HepG2 (cell line): ENCODE measurements at regions not wholly inside any gene's neighbourhood (a gene's known extent, or its start where the extent isn't known, plus 50 kb on each side); places are given as distances from the start of the nearest gene placed in this dataset.

Source experiments
- ATAC-seq: fragments of 200-7000 bp; cut with Tn5 transposase; 3 replicates; pipeline ENCODE4 v1.9.1; 2020; ENCODE audit warnings: mild to moderate bottlenecking, moderate library complexity
- BruUV-seq: library from RNA; stranded (reverse); fragments of 400-500 nt; replicated peaks from 2 replicates; lab custom pipeline; 2021; lab: Mats Ljungman, UMichigan
- CTCF ChIA-PET: fragments of 300-600 bp; formaldehyde crosslinking; extraction: SDS; loops from one replicate; lab custom pipeline; 2021; ENCODE audit warnings: low total read pairs, inconsistent platforms, low intra/inter-chr PET ratio; lab: Yijun Ruan, JAX
- POLR2A ChIA-PET: fragments of 350-600 bp; sonication (Branson Sonifier 250); formaldehyde crosslinking; loops from one replicate; lab custom pipeline; 2020; ENCODE audit warnings: antibody characterized with exemption, inconsistent platforms; lab: Yijun Ruan, JAX
- DNase-seq: peaks from one replicate; pipeline ENCODE4 v3.0.0-alpha.2; 2015; ENCODE audit warnings: low spot score
- FAIRE-seq: peaks from 3 replicates; lab custom pipeline; 2011; peaks lifted over from hg19 to GRCh38; lab: Jason Lieb, UNC
- H2AFZ ChIP-seq: one replicate; pipeline ENCODE4 v1.6.1; 2011; ENCODE audit warnings: low read length, inconsistent platforms
- H3K27ac ChIP-seq: fragments of 300-600 bp; 3 replicates; pipeline ENCODE4 v1.8.0; 2011; ENCODE audit warnings: mixed run types, mild to moderate bottlenecking, mixed read lengths, low read length, inconsistent platforms; ENCODE audit not compliant: insufficient read depth; ENCODE audit errors: extremely low read length
- H3K27me3 ChIP-seq, 2 experiments: fragments of 200-600 bp in 1 of 2; 2 replicates in 1 of 2; 3 replicates in 1 of 2; pipeline versions ENCODE4 v1.6.0 to v1.8.0; 2011; ENCODE audit warnings: low read length in 2 of 2, mild to moderate bottlenecking in 2 of 2, moderate library complexity in 2 of 2, inconsistent platforms in 1 of 2; ENCODE audit not compliant: insufficient read depth in 2 of 2, control insufficient read depth in 1 of 2
- H3K36me3 ChIP-seq, 2 experiments: fragments of 200-600 bp in 1 of 2; replicated peaks in 1 of 2; 2 replicates in 1 of 2; 3 replicates in 1 of 2; pipeline versions ENCODE4 v1.5.1 to v1.8.0; 2011; ENCODE audit warnings: low read length in 2 of 2, inconsistent platforms in 1 of 2; ENCODE audit not compliant: insufficient read depth in 2 of 2, control insufficient read depth in 1 of 2
- H3K4me1 ChIP-seq: 2 replicates; pipeline ENCODE4 v1.5.1; 2012; ENCODE audit warnings: low read length, inconsistent platforms; ENCODE audit not compliant: insufficient read depth
- H3K4me2 ChIP-seq: 2 replicates; pipeline ENCODE4 v1.6.0; 2011; ENCODE audit warnings: low read depth, low read length, inconsistent platforms
- H3K4me3 ChIP-seq, 3 experiments: fragments of 200-600 bp in 1 of 3; sonication (generic), shearing (Covaris generic) in 1 of 3; replicated peaks in 1 of 3; 2 replicates each; pipeline ENCODE4 v1.5.1; 2011 to 2016; ENCODE audit warnings: low read length in 3 of 3, inconsistent platforms in 2 of 3, low read depth in 2 of 3, mild to moderate bottlenecking in 2 of 3, control low read depth in 1 of 3, mixed read lengths in 1 of 3; ENCODE audit not compliant: insufficient read depth in 1 of 3
- H3K79me2 ChIP-seq: one replicate; pipeline ENCODE4 v1.6.1; 2011; ENCODE audit warnings: low read length, inconsistent platforms; ENCODE audit not compliant: insufficient read depth
- H3K9ac ChIP-seq: 2 replicates; pipeline ENCODE4 v1.6.0; 2011; ENCODE audit warnings: mild to moderate bottlenecking, low read depth, low read length, inconsistent platforms; ENCODE audit not compliant: insufficient read depth
- H3K9me3 ChIP-seq: 2 replicates; pipeline ENCODE4 v1.5.1; 2012; ENCODE audit warnings: mild to moderate bottlenecking, low read length
- H4K20me1 ChIP-seq: 2 replicates; pipeline ENCODE4 v1.6.0; 2011; ENCODE audit warnings: inconsistent platforms, mild to moderate bottlenecking, low read length, moderate library complexity; ENCODE audit not compliant: insufficient read depth
- ARHGAP35 ChIP-seq: sonication (generic); formaldehyde crosslinking; IDR thresholded peaks from 2 replicates; pipeline ENCODE4 v1.9.0; 2022; ENCODE audit warnings: mild to moderate bottlenecking, inconsistent platforms, moderate library complexity, missing genetic modification reagents, borderline replicate concordance
- KLF16 ChIP-seq, 2 experiments: sonication (generic) in 1 of 2; formaldehyde crosslinking in 1 of 2; IDR thresholded peaks; 2 replicates each; pipeline versions ENCODE4 v1.6.1 to v1.8.0; 2016 to 2023; ENCODE audit warnings: missing genetic modification reagents in 2 of 2, missing compliant biosample characterization in 1 of 2
- MEF2D ChIP-seq: sonication (generic); formaldehyde crosslinking; IDR thresholded peaks from 2 replicates; pipeline ENCODE4 v1.5.1; 2020; ENCODE audit warnings: mild to moderate bottlenecking, missing genetic modification reagents
- RAD51 ChIP-seq: fragments of 450-650 bp; IDR thresholded peaks from 2 replicates; pipeline ENCODE4 v1.6.1; 2016; ENCODE audit warnings: borderline replicate concordance
- RARG ChIP-seq: sonication (generic); formaldehyde crosslinking; IDR thresholded peaks from 2 replicates; pipeline ENCODE4 v1.4.0; 2020; ENCODE audit warnings: low read depth, mild to moderate bottlenecking, missing genetic modification reagents
- RELA ChIP-seq: sonication (generic); formaldehyde crosslinking; IDR thresholded peaks from 2 replicates; pipeline ENCODE4 v1.4.0; 2020; ENCODE audit warnings: missing genetic modification reagents
- SIN3A ChIP-seq: IDR thresholded peaks from 2 replicates; pipeline ENCODE4 v1.6.1; 2011; ENCODE audit warnings: low read depth, mild to moderate bottlenecking, control low read depth, low read length, borderline replicate concordance
- SYNCRIP ChIP-seq: fragments of 200-400 bp; formaldehyde crosslinking; IDR thresholded peaks from 2 replicates; pipeline ENCODE4 v1.6.1; 2018; ENCODE audit warnings: mild to moderate bottlenecking, low read depth, low read length; ENCODE audit not compliant: insufficient read depth
- TCF7 ChIP-seq: sonication (generic); IDR thresholded peaks from 2 replicates; pipeline ENCODE4 v1.6.1; 2016; ENCODE audit warnings: antibody characterized with exemption, low read depth
- TOE1 ChIP-seq: sonication (generic); formaldehyde crosslinking; IDR thresholded peaks from 2 replicates; pipeline ENCODE4 v1.4.0; 2020; ENCODE audit warnings: mild to moderate bottlenecking, missing genetic modification reagents
- ZNF337 ChIP-seq: sonication (generic); formaldehyde crosslinking; IDR thresholded peaks from 2 replicates; pipeline ENCODE4 v1.5.1; 2020; ENCODE audit warnings: missing genetic modification reagents, low read depth, mild to moderate bottlenecking, borderline replicate concordance
- WGBS: methylation state at CpG from one replicate; pipeline ENCODE4 v1.1.6; 2017; ENCODE audit warnings: low lambda C conversion rate; 5-methylcytosine and 5-hydroxymethylcytosine counted together
- in situ Hi-C: cut with HindIII; loops from 2 replicates; pipeline ENCODE4 v1.10.0; 2017; ENCODE audit warnings: low pct_unique_long_range_greater_than_20kb; ENCODE audit not compliant: extremely low pct_ligation_motif_present
- intact Hi-C: fragments of 100-400 bp; cut with micrococcal nuclease; formaldehyde crosslinking; loops from one replicate; pipeline ENCODE4 v1.10.0; 2022; ENCODE audit not compliant: unreplicated experiment
- TF ChIP-seq, protein P1 (sequence below): sonication (generic); formaldehyde crosslinking; IDR thresholded peaks from 2 replicates; pipeline ENCODE4 v1.4.0; 2020; ENCODE audit warnings: missing genetic modification reagents
- TF ChIP-seq, protein P2 (sequence below): IDR thresholded peaks from 2 replicates; pipeline ENCODE4 v1.6.1; 2016; ENCODE audit warnings: mild to moderate bottlenecking
- TF ChIP-seq, protein P3 (sequence below): sonication (generic); formaldehyde crosslinking; IDR thresholded peaks from 2 replicates; pipeline ENCODE4 v1.5.1; 2020; ENCODE audit warnings: mild to moderate bottlenecking, missing genetic modification reagents, moderate library complexity

DNA sequence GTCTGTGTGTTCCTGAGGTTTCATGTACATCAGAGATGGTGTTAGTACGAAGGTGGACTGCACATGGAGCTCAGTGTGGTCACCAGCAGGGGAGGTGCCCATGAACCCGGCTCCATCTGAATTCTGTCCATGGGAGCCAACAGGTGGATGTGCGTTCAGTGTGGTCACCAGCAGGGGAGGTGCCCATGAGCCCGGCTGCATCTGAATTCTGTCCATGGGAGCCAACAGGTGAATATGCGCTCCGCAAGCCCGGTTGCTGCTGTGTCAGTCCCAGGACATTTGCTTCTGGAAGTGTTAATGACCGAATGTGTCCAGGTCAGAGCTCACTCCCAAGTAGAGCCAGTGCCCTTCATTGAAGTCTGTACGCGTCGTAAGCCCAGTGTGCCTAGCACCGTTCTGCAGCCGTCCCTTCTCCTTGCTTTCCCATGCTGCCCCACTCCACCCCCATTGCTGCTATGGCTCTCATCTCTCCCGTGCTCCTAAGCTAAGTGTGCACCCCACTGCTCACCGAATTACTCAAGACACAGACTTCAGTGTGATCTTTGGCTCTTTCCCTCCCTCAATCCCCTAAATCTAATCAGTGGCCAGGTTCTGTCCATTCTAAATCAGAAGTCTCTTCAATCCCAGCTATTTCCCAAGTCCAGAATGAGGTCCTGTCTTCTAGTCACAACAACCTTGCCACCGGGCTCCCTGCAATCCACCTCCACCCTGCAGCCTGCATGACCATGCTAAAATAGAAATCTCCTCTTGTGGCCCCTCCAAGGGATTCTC lies 352.4 kb downstream of the TCERG1L start (continued):
- TF ChIP-seq, protein P1, sequence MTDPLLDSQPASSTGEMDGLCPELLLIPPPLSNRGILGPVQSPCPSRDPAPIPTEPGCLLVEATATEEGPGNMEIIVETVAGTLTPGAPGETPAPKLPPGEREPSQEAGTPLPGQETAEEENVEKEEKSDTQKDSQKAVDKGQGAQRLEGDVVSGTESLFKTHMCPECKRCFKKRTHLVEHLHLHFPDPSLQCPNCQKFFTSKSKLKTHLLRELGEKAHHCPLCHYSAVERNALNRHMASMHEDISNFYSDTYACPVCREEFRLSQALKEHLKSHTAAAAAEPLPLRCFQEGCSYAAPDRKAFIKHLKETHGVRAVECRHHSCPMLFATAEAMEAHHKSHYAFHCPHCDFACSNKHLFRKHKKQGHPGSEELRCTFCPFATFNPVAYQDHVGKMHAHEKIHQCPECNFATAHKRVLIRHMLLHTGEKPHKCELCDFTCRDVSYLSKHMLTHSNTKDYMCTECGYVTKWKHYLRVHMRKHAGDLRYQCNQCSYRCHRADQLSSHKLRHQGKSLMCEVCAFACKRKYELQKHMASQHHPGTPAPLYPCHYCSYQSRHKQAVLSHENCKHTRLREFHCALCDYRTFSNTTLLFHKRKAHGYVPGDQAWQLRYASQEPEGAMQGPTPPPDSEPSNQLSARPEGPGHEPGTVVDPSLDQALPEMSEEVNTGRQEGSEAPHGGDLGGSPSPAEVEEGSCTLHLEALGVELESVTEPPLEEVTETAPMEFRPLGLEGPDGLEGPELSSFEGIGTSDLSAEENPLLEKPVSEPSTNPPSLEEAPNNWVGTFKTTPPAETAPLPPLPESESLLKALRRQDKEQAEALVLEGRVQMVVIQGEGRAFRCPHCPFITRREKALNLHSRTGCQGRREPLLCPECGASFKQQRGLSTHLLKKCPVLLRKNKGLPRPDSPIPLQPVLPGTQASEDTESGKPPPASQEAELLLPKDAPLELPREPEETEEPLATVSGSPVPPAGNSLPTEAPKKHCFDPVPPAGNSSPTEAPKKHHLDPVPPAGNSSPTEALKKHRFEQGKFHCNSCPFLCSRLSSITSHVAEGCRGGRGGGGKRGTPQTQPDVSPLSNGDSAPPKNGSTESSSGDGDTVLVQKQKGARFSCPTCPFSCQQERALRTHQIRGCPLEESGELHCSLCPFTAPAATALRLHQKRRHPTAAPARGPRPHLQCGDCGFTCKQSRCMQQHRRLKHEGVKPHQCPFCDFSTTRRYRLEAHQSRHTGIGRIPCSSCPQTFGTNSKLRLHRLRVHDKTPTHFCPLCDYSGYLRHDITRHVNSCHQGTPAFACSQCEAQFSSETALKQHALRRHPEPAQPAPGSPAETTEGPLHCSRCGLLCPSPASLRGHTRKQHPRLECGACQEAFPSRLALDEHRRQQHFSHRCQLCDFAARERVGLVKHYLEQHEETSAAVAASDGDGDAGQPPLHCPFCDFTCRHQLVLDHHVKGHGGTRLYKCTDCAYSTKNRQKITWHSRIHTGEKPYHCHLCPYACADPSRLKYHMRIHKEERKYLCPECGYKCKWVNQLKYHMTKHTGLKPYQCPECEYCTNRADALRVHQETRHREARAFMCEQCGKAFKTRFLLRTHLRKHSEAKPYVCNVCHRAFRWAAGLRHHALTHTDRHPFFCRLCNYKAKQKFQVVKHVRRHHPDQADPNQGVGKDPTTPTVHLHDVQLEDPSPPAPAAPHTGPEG (CRISPR knock-in tag), result no peak
- TF ChIP-seq, all 625 proteins: peak for 0

DNA sequence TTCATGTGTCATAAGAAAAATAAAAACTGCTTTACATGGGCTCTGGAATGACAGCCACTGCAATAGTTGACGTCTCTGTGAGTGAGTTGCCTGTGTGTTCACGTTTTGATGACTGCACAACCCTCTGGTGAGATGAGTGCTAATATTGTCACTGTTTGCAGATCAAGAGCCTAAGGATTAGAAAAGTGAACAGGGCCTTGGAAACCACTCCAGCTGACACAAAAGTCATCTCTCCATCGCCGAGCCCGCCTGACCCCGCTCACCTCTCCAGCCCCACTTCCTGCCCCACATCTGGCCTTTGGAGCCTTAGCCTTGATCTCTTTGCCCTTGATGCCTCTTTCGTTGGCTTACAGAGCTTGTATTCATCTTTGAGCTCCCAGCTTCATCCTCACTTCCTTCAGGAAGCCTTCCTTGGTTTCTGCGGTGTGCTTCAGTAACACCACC lies 351.7 kb downstream of the TCERG1L start:
- Histone ChIP-seq H3K4me1 (no peaks in the 10 kb centered on the region), H3K27ac (no peak overlapping the region), H4K20me1 (no peaks in the 10 kb centered on the region), H3K4me2 (no peak overlapping the region), H2AFZ (no peak overlapping the region), H3K36me3 (no peaks in the 10 kb centered on the region), H3K9ac (no peak overlapping the region), H3K9me3 (no peaks in the 10 kb centered on the region), H3K4me3 (no peak overlapping the region), H3K79me2 (no peaks in the 10 kb centered on the region), H3K27me3 (peaks cover 3 to 25% of the 10 kb centered on the region in 2 experiments; a peak in 2 of 5 replicates)
- ChIA-PET POLR2A (no interaction called here), CTCF (no interaction called here)
- no TSS peak for BruUV-seq
- FAIRE-seq (no peak), DNase-seq (no peak), ATAC-seq (no peak)
- WGBS, result 14% methylated on average over 8 of the region's 8 CpGs
- in situ Hi-C loops (no loop called here), intact Hi-C loops (no loop called here)
- no peak for TF ChIP-seq RARG
- no peak for TF ChIP-seq MEF2D (CRISPR knock-in tag)
- TF ChIP-seq, protein P2, sequence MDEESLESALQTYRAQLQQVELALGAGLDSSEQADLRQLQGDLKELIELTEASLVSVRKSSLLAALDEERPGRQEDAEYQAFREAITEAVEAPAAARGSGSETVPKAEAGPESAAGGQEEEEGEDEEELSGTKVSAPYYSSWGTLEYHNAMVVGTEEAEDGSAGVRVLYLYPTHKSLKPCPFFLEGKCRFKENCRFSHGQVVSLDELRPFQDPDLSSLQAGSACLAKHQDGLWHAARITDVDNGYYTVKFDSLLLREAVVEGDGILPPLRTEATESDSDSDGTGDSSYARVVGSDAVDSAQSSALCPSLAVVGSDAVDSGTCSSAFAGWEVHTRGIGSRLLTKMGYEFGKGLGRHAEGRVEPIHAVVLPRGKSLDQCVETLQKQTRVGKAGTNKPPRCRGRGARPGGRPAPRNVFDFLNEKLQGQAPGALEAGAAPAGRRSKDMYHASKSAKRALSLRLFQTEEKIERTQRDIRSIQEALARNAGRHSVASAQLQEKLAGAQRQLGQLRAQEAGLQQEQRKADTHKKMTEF (CRISPR knock-in tag), result no peak
- no peak for TF ChIP-seq RAD51
- TF ChIP-seq RELA, result no peak
- TF ChIP-seq SIN3A, result no peak
- no peak for TF ChIP-seq TOE1 (CRISPR knock-in tag)
- TF ChIP-seq TCF7, result no peak
- no peak for TF ChIP-seq KLF16 (CRISPR knock-in tag; IDR thresholded peaks at IDR 0.05)
- no peak for TF ChIP-seq ZNF337 (CRISPR knock-in tag)
- no peak for TF ChIP-seq ARHGAP35 (CRISPR knock-in tag)
- TF ChIP-seq, protein P3, sequence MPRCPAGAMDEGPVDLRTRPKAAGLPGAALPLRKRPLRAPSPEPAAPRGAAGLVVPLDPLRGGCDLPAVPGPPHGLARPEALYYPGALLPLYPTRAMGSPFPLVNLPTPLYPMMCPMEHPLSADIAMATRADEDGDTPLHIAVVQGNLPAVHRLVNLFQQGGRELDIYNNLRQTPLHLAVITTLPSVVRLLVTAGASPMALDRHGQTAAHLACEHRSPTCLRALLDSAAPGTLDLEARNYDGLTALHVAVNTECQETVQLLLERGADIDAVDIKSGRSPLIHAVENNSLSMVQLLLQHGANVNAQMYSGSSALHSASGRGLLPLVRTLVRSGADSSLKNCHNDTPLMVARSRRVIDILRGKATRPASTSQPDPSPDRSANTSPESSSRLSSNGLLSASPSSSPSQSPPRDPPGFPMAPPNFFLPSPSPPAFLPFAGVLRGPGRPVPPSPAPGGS (CRISPR knock-in tag), result no peak
- TF ChIP-seq SYNCRIP, result no peak
